ENCODE measurements at regions not wholly inside any gene's neighbourhood (a gene's known extent, or its start where the extent isn't known, plus 50 kb on each side); places are given as distances from the start of the nearest gene placed in this dataset.
A peak's percentile ranks its signal among the peaks of the same experiment; 100 is the strongest.

DNA sequence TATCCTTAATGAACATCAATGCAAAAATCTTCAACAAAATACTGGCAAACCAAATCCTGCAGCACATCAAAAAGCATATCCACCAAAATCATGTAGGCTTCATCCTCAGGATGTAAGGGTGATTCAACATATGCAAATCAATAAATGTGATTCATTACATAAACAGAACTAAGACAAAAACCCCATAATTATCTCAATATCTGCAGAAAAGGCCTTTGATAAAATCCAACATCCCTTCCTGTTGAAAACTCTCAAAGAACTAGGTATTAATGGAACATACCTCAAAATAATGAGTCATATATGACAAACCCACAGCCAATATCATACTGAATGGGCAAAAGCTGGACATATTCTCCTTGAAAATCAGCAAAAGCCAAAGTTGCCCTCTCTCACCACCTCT lies 54.6 kb upstream of the DEPDC1 start:
- peaks cover 0 to 28% (median 0%) of the 10 kb centered on the region in 12 donors for H3K9me3 ChIP-seq
- DNase-seq (no peak), ATAC-seq (no peak)
- H3K27me3 ChIP-seq: no peaks in the 10 kb centered on the region
- no peaks in the 10 kb centered on the region for H3K4me1 ChIP-seq
- H3K27ac ChIP-seq: no peak overlapping the region
- H3K36me3 ChIP-seq: no peaks in the 10 kb centered on the region
- H3K4me3 ChIP-seq: no peak overlapping the region
- TF ChIP-seq POLR2A (IDR thresholded peaks at IDR 0.05): no peak
- TF ChIP-seq, protein P1, sequence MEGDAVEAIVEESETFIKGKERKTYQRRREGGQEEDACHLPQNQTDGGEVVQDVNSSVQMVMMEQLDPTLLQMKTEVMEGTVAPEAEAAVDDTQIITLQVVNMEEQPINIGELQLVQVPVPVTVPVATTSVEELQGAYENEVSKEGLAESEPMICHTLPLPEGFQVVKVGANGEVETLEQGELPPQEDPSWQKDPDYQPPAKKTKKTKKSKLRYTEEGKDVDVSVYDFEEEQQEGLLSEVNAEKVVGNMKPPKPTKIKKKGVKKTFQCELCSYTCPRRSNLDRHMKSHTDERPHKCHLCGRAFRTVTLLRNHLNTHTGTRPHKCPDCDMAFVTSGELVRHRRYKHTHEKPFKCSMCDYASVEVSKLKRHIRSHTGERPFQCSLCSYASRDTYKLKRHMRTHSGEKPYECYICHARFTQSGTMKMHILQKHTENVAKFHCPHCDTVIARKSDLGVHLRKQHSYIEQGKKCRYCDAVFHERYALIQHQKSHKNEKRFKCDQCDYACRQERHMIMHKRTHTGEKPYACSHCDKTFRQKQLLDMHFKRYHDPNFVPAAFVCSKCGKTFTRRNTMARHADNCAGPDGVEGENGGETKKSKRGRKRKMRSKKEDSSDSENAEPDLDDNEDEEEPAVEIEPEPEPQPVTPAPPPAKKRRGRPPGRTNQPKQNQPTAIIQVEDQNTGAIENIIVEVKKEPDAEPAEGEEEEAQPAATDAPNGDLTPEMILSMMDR (IDR thresholded peaks at IDR 0.05): no peak
- intact Hi-C loops (cut with DNase I): no loop called here

DNA sequence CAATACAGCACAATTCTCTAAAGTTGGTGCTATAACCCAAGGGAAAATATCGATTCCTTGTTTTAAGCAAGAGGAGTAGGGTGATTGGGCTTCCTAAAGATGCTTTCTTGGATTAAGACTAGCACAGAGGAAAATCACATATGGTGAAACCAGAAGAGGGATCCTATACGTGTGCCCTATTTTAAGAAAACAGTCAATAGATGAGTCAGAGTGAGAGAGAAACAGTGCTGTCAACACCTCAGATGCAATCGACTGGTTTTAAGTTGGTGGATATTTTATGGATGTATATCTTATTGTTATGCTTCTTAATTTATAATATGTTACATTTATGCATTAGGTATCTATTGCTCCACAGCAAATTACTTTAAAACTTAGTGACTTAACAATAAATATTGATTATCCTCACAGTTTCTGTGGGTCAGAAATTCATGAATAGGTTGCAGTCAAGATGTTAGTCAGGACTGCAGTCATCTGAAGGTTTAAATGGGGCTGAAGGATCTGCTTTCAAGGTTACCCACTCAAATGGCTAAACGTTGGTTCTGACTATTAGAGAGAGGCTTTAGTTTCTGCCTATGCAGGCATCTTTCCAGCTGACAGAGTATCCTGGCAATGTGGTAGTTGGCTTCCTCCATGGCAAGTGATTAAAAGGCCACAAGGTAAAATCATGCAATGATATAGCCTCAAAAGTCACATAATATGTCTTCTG lies 61.6 kb upstream of the DEPDC1 start:
- H3K36me3 ChIP-seq: no peaks in the 10 kb centered on the region
- intact Hi-C loops (cut with DNase I): no loop called here
- WGBS, 4 donors: 40 to 64% (median 49%) methylated on average over 4 of the region's 4 CpGs

DNA sequence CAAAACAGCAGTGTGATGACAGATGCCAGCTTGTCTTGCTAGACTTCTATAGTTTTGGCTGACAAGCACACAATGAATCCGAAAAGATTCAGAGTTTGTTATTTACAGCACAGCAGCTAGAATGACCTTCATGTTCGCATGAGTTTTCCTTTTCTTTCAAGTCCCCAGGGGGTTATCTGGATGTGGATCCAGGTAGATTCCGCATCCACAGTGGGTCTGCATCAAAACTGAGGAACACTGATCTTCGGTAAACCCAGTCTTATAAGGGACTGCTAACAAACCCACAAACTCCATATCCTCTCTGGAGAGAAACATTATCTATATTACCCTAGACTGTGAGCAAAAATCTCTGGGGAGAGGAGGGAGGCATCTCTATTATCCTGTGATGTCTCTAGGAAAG lies 69.0 kb upstream of the DEPDC1 start:
- intact Hi-C loops (cut with DNase I): loop anchor here in 1 of 10 donors (10.0 kb wide), 1 partner anchor 1169 kb away; no protein-coding TSS in a partner anchor
- H3K27me3 ChIP-seq: peaks cover 0 to 3% (median 0%) of the 10 kb centered on the region in 9 donors
- ATAC-seq (no peak), DNase-seq (no peak)
- H3K9me3 ChIP-seq: no peaks in the 10 kb centered on the region
- 45 to 59% (median 58%) methylated on average over 4 of the region's 4 CpGs for WGBS, 4 donors
- no peaks in the 10 kb centered on the region for H3K36me3 ChIP-seq
- no peak for TF ChIP-seq POLR2A (IDR thresholded peaks at IDR 0.05)
- TF ChIP-seq, protein P1 (IDR thresholded peaks at IDR 0.05): no peak
- H3K4me3 ChIP-seq: no peak overlapping the region
- no peak overlapping the region for H3K27ac ChIP-seq
- no peaks in the 10 kb centered on the region for H3K4me1 ChIP-seq

More for the DNA sequence above, 61.6 kb upstream of the DEPDC1 start:
- DNase-seq: no peak
- ATAC-seq: no peak
- no peaks in the 10 kb centered on the region for H3K4me1 ChIP-seq
- no peak overlapping the region for H3K4me3 ChIP-seq
- no peak for TF ChIP-seq POLR2A (IDR thresholded peaks at IDR 0.05)
- TF ChIP-seq, protein P1 (IDR thresholded peaks at IDR 0.05): no peak
- no peak overlapping the region for H3K27ac ChIP-seq
- no peaks in the 10 kb centered on the region for H3K27me3 ChIP-seq
- H3K9me3 ChIP-seq: peaks cover 0 to 5% (median 0%) of the 10 kb centered on the region in 12 donors

DNA sequence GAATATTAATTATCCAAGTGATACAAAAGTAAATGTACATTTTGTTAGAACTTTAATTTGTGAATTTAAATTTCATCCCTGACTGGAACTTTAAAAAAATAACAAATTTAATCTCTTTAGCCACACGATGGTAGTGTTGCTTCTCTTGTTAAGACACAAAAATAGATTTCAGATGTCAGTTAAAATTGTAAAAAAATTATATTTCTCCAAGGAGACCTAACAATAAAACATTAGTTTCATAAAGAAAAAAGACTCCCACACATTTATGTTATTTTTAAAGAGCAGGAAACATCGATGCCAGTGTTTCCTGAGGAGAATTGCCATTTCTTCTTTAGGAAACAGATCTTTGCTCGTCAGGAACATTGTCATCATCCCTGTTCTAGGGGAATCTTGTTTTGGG lies 74.0 kb upstream of the DEPDC1 start:
- TF ChIP-seq, protein P1 (IDR thresholded peaks at IDR 0.05): peak in 7 of 12 donors; percentile 5 to 40 (median 22)
- no peak for TF ChIP-seq POLR2A (IDR thresholded peaks at IDR 0.05)
- no peak for ATAC-seq
- WGBS, 4 donors: 29 to 40% (median 33%) methylated on average over 3 of the region's 3 CpGs

More for the DNA sequence above, 74.0 kb upstream of the DEPDC1 start:
- H3K4me3 ChIP-seq: no peak overlapping the region
- intact Hi-C loops (cut with DNase I): loop anchor here in 4 of 10 donors (5.0 to 10.0 kb wide), 2 partner anchors 1164 to 1166 kb away; no protein-coding TSS in a partner anchor
- H3K4me1 ChIP-seq: peaks cover 0 to 6% (median 0%) of the 10 kb centered on the region in 12 donors
- H3K9me3 ChIP-seq: no peaks in the 10 kb centered on the region
- no peaks in the 10 kb centered on the region for H3K27me3 ChIP-seq
- no peak for DNase-seq
- no peak overlapping the region for H3K27ac ChIP-seq
- no peaks in the 10 kb centered on the region for H3K36me3 ChIP-seq
